Anterior cingulate cortex (tissue), 58 donors: ENCODE measurements at regions not wholly inside any gene's neighbourhood (a gene's known extent, or its start where the extent isn't known, plus 50 kb on each side); places are given as distances from the start of the nearest gene placed in this dataset.
"Not testable (repeated sequence)": the region's sequence is repeated elsewhere in the genome, so short reads cannot be mapped to it uniquely, and the experiment has no call there.

ENCODE experiments used
- DNase-seq, 58 donors: peaks; one replicate each; lab custom pipeline; 2025; lab: John Stamatoyannopoulos, UW

DNA sequence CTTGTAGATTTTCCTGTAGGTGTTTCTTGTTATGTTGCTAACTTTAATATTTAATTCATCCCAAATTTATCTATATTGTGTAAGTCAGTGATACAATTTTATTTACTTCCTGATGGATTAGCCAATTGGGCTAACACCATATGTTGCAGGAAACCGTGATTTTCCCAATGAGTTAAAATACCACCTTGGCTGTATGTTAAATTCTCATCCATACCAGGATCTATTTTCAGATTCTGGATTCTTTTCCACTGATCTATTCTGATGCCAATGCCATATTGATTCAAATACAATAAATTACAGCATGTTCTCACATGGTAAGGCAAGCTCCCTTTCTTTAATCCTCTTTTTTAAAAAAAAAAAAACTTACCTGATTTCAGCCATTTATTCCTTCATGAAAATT is 85.8 kb upstream of the DNAJC10 start:
- no peak for DNase-seq

DNA sequence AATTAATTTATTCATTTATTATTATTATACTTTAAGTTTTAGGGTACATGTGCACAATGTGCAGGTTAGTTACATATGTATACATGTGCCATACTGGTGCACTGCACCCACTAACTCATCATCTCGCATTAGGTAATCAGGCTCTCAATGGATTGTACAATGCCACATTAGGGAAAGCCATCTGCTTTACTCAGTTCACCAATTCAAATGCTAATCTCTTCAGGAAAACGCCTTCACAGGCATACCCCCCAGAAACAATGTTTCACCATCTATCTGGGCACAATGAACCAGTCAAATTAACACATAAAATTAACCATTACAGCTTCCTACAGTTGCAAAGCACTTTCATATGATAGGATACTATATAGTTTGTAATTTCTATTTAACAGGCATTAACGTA is 84.8 kb upstream of the DNAJC10 start:
- DNase-seq = no peak

DNA sequence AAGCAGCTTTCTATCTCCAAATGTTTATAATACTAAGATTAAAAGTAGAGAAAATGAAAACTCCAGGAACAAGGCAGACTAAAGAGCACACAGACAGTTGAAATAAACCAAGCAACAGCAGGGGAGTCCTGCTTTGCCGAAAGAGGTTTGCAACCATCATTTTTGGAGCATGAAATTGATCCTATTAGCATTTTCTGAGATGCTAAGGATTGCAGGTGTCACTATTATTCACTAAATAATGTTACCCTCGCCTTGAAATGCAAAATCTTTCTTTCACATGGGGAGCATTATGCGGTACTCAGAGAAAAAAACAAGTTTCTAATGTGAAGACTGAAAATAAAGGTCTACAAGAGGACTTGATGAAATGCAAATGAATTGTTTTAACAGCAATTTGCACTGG is 81.7 kb upstream of the DNAJC10 start:
- no peak for DNase-seq

DNA sequence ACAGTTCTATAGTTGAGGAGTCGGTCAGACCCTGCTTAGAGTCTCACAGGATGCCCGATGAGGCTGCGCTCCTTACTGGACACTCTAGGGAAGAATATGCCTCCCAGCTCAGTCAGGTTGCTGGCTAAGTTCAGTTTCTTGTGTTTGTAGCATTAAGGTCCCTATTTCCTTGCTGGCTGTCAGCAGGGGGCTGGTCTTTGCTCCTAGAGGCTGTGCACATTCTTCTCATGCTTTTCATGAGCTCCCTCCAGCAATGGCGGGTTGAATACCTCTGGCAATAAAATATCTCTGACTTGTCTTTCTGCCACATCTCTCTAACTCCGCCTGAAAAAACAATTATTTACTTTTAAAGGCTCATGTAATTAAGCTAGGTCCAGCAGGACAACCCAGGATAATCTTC is 79.4 kb upstream of the DNAJC10 start:
- no peak for DNase-seq

DNA sequence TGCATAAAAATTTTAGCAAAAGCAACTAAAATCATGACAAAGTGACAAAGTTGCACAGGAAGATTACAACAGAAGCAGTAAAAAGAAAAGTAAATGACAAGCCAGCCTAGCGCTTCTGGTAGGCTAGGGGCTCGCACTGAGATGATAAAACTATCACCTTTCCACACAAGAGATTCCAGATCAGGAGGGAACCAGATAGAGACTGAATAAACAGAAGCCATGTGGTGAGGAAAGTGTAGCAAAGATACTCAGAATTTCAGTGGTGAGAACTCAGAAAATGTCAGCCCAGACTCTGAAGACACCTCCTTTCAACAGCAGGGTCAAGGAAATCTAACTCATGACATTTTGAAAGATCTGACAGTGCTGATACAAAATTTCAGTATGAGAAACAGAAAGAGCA is 77.4 kb upstream of the DNAJC10 start:
- DNase-seq = no peak

DNA sequence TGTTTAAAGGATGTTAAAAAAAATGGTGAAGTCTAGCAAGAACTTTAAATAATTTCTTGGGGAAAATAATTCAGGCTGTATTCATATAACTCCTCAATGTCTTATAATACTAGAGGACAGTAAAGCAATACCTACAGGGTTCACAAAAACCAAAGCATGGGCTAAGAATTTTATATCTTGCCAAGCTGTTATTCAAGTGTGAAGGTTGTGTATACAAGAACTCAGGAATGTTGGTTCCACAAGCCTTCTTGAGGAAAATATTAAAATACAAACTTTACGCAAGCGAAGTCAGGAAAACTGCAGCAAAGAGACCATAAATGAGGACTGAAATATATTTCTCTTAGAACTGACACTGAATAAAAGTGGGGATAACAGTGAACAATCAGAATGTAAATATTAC is 76.1 kb upstream of the DNAJC10 start:
- no peak for DNase-seq

DNA sequence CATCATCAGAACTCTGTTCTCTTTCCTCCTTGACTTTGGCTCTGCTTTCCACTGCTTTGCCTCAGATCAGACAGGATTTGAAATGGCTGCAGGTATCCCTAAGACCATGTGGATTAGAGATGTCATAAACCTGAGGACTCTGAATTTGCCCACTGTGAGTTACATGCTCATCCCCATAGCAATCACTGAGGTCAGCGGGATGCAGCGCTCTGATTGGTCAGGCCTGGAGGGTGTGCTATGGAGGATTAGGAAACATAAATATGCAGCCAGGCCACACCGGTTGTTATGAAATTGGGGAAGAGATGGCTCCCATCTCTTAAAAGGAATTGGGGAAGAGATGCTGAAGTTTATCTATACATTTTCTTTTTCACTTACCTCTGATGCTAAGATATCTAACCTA is 73.7 kb upstream of the DNAJC10 start:
- peak in 37 of 58 donors; percentile 3 to 71 (median 24) for DNase-seq

DNA sequence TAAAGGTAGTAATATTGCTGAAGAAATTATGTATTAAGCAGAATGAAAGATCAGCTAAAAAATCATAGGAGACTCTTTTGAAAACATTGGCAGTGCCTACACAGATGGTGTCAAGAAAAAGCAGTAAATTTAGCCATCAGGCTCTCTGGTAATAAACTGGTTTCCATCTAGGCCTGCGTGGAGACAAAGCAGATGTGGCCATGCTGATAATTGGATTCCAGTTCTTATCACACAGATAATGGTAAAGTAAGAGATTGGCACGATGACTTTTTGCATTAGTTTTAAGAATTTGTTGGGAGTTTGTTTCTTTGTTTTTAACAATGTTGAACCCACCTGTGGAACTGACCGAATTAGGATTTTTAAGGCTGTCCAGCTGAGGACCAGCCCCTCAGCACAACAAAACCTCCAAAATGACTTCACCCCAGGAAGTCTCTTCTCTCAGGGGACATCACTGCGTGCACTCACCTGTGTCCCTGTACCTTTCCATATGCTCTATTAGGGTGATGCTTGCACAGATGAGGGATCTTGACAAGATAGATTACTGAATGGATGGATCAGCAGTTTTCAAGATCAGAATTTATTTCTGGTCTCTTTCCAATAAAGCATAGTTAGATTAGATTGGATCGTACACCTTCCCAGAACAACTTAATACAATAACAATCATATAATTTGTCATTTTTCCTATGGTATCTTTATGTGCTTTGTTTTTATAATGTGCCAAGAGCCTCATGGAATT is 69.1 kb upstream of the DNAJC10 start:
- no peak for DNase-seq

DNA sequence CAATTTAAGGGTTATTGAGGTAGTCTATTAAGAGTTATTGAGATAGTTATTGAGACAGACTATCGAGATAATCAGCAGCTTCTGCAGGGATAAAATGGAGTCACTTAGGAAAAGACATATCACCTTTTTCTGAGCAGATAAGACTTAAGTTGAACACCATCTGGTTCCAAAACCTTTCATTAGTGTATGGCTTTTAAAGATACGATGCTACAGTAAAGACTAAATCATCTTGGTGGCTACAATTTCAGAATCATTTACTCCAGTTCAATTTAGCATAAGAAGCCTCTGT is 68.6 kb upstream of the DNAJC10 start:
- no peak for DNase-seq

DNA sequence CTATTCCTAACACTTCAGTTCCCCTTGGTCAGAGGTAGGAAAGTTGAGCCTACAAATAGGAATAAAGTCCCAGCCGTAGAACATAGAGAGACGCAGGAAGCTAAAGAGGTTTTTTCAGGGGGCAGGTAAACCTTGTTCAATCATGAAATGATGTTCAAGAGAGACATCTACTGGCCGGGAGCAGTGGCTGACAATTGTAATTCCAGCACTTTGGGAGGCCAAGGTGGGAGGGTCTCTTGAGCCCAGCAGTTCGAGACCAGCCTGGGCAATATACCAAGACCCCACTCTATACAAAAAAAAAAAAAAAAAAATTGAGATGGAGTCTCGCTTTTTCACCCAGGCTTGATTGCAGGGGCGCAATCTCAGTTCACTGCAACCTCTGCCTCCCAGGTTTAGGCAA is 66.7 kb upstream of the DNAJC10 start:
- DNase-seq = peak in 8 of 58 donors; percentile 0 to 9 (median 5)

DNA sequence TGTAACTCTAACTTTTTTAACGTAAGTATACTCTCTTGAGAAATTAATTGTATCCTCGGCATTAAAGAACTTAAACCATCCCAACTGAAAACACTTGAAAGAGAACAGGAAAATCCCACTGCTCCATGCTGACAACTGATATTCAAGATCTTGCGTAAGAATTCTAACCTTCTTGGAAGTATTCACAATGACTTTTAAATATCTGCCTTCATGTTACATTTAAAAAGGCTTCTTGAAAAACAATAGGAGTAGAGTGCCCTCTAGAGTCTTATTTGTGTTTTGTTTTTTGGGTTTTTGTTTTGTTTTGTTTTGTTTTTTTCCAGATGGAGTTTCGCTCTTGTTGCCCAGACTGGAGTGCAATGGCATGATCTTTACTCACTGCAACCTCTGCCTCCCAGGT is 65.4 kb upstream of the DNAJC10 start:
- peak in 1 of 58 donors; percentile 18 for DNase-seq

DNA sequence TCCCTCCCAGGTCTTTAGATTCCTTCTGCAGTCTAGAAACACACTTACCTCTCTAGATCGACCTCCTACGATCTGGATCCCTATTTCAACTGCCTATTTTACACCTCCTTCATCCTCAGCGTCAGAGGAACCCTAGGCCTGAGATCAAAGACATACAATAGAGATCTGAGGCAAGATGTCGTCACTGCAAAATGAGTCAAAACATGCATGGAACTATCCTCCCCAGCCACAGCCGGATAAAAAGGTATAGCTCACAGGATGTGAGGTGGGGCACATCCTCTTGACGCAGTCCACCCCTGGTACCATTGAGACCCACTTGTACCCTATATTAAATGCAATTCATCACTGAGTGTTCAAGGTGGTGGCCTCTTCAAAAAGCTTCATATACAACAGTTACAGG is 63.7 kb upstream of the DNAJC10 start:
- DNase-seq = no peak

DNA sequence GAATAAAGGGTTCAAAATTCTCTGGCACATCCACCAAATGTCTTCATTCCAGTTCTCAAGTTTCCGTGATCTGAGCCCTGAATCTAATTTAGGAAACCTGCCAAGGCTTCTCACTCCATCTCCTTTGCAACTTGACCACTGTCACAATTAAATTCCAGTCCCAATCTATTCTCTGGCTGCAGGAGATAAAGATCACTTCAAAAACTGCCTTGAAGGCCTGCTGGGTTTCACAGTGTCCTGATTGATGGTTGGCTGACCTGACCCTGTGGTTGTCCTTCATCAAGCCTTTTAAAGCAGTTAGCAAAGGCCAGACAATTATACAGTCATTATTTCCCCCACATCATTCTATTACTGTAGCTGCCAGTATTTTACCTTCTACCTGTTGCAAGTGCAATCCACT is 60.3 kb upstream of the DNAJC10 start:
- no peak for DNase-seq

DNA sequence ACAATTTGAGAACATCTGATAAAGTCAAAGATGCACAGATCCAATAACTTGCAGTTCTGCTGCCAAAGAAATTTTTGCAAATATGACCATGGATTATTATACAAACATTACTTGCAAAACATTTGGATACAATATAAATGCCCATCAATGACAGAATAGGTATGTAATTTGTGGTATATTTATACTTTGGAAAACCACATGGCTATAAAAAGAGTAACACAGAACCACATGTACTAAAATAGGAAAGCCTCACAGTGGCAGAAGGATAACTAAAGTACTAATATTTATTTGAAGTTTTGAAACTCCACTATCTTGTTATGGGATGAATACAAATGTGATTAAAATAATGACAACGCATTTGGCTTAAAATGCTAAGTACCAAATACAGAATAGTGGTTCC is 51.8 kb upstream of the DNAJC10 start:
- no peak for DNase-seq

DNA sequence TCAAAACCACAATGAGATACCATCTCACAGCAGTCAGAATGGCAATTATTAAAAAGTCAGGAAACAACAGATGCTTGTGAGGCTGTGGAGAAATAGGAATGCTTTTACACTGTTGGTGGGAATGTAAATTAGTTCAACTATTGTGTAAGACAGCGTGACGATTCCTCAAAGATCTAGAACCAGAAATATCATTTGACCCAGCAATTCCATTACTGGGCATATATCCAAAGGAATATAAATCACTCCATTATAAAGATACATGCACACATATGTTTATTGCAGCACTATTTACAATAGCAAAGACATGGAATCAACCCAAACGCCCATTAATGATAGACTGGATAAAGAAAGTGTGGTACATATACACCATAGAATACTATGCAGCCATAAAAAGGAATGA is 50.6 kb upstream of the DNAJC10 start:
- not testable (repeated sequence) for DNase-seq
